NCI-H2196 (cell line): ENCODE measurements at regions not wholly inside any gene's neighbourhood (a gene's known extent, or its start where the extent isn't known, plus 50 kb on each side); places are given as distances from the start of the nearest gene placed in this dataset.

Experiments
- DNase-seq: peaks from one replicate; lab custom pipeline; 2025; ENCODE audit not compliant: unreplicated experiment; lab: John Stamatoyannopoulos, UW

DNA sequence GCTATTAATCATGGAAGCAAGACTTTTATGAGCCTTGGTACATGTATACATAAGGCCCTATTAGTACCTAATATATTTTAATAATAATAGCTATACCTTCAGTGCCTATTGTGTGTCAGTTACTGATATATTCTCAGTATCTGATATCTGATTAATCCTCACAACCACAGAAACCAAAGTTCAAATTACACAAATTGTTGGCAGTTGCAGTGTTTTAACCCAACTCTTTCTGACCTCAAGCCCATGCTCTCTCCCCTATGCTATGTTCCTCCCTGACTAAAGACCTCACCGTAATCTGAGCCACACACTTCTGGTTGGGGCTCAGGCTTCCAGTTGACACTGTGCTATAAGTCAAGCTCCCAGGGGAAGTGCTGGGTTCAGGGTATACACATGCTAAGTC, 214.4 kb downstream of the SPTSSA start:
- DNase-seq, result no peak

DNA sequence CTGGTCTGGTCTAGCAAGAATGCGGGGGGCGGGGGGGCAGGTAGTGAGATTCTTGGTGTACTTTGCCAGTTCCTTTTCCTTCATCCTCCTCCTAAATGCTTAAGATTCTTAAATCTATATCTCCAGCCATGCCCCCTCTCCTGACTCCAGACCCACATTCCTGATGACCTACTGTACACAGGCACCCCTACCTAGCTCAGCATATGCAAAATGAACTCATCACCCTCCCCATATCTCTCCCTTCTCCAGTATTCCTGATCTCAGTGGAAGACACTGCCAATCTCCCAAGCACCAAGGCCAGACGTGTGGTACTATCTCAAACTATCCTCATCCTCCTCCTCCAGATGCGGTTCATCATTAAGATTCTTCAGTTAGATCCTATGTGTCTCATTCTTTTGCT, 215.8 kb downstream of the SPTSSA start:
- DNase-seq, result no peak

GRCh38 chr14:34243401-34243800, 218.6 kb downstream of the SPTSSA start:
- no peak for DNase-seq

- DNase-seq, result no peak
These were observed 219.0 kb downstream of the SPTSSA start for GRCh38 chr14:34243001-34243400.

GRCh38 chr14:34241185-34241711, 220.8 kb downstream of the SPTSSA start:
- no peak for DNase-seq

- no peak for DNase-seq
These were observed 223.4 kb downstream of the SPTSSA start for GRCh38 chr14:34238610-34239009.

DNA sequence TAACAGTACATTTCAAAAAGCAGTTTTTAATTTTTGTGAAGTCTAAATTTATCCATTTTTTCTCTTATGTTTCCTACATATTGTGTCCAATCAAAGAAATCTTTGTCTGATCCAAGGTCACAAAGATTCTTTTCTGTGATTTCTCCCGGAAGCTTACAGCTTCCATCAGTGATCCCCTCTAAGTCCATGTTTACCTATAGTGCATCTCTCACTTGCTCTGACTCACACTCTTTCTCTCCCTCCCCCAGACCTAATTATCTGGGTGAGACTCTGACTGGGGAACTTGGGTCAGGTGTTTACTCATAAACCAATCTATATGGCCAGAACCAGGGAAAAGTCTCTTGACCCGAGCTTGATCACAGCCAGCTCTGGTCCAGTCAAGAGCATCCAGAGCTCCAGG, 224.4 kb downstream of the SPTSSA start:
- no peak for DNase-seq

GRCh38 chr14:34237081-34237480, 225.0 kb downstream of the SPTSSA start:
- no peak for DNase-seq

DNA sequence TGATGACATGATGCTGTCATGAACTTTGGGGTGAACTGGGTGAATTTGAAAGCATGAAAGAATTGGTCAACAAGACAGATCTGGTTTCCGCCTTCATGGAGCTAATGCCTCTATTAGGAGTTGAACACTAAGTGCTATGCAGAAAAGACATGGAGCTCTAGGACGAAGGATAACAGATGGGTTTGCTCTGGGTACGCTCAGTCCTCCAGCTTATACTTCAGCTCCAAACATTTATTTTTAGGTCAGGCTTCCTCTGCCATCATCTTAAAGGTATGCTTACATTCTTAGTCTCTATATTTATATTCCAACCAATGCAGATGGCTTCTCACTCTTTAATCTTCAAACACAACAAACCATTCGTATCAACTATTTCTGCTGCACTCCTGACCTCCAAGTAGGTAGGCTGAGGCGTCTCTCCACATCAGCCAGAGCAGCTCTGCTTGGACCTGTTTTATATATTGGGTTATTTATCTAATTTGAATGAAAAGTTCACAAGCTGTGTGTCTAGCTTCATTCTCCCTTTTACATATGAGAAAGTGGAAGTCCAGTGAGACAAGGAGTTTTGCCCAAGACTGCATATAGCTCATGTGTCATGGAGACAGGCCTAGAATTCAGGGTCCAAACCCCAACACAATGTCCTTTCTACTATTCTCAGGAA, 226.3 kb downstream of the SPTSSA start:
- no peak for DNase-seq

- no peak for DNase-seq
These were observed 227.8 kb downstream of the SPTSSA start for GRCh38 chr14:34234258-34234657.

DNA sequence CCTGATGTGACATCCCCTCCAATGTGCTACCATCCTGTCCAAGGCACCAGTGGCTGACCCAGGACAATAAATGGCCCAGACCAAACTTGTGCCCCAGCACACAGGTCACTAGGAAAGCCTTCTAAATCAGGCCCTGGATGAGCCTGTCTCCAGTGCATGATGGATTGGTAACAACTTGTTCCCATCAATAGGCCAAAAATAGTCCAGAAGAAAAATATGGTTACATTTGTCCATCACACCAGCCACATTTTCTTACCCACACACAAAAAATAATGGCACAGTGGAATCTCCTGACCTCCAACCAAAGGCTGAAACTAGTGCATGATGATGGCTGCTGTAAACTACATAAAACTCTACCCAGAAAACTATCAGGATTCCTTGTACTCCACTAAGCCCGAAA, 228.4 kb downstream of the SPTSSA start:
- DNase-seq, result no peak

DNA sequence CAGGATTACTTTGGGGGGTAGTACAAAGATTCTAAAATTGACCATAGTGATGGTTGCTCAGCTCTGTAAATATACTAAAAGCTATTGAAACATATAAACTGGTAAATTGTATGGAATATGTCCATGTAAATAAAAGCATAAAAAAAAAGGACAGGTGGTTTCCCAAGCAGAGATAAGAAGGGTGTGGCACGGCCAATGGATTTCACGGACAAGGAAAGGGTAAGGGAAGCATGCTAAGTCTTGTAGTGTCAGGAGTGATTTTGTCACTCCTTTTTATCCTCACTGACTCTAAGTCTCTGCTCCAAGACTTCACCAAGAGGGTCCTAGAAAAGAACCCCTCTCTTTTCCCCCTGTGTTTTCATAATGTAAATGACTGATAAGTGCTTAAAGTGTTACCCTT, 229.2 kb downstream of the SPTSSA start:
- DNase-seq, result no peak

DNA sequence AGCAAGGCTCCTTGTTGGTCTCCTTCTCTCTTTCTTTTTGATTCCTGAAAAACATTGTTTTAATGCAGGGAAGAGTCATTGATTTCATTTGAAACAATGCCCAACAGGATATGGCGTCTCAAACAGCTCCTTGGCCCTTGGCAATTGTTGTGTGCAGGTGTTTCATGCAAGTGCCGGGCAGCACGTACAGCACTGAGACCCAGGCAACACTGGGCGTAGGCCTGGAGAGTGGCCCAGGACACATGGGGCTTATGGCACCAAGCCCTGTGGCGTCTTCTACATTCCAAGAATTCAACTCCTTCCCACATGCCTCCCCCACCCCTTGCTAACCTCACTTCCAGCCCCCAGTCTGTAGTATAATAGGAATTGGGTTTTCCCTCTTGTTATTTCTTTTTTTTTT, 230.4 kb downstream of the SPTSSA start:
- no peak for DNase-seq

DNA sequence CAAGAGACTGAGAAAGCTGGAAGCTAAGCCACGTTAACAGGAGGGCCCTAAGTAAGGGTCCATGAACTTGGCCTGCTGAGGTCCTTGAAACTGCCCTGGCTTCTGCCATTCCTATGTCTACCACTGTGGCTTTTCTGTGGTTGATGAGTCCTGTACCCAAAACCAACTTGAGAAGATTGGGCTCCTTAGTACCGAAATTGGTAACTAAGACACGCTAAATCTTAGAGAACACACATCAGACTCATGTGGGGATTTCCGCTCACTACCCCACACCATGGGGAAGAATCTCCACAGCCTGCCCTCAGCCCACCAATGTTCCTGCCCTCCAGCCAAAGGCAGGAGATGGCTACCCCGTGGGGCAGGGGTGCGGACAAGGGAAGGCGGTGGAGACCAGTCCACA, 232.9 kb downstream of the SPTSSA start:
- no peak for DNase-seq

- DNase-seq, result no peak
These were observed 233.4 kb downstream of the SPTSSA start for GRCh38 chr14:34228650-34228976.

GRCh38 chr14:34227834-34228649, 234.0 kb downstream of the SPTSSA start:
- DNase-seq, result peak; percentile 80

GRCh38 chr14:34224221-34224620, 237.8 kb downstream of the SPTSSA start:
- DNase-seq, result no peak

- DNase-seq, result no peak
These were observed 238.5 kb downstream of the SPTSSA start for GRCh38 chr14:34223373-34224148.

DNA sequence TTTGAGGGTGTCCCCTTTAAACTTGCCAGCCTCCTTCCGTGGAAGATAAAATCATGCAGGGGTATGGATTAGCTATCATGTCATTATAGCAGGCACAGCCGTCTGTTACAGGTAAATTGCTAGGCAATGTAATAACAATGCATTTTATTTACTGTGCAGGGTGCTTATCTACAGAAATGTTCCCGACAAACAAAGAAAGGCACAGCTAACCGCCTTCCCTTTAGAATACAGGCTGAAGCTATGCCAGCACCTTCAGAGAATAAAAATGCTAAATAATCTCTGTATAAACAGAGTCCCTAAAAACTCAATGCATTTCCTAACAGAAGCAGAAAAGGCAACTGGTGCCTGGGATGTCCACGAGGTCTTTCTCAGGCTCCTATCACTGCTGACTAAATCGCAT, 239.2 kb downstream of the SPTSSA start:
- DNase-seq, result no peak

- DNase-seq, result no peak
These were observed 239.9 kb downstream of the SPTSSA start for GRCh38 chr14:34222122-34222521.

GRCh38 chr14:34220921-34221320, 241.1 kb downstream of the SPTSSA start:
- DNase-seq, result no peak

GRCh38 chr14:34220378-34220706, 241.7 kb downstream of the SPTSSA start:
- DNase-seq, result no peak
